NOMO-1 (cell line): ENCODE measurements at regions not wholly inside any gene's neighbourhood (a gene's known extent, or its start where the extent isn't known, plus 50 kb on each side); places are given as distances from the start of the nearest gene placed in this dataset.
A peak's percentile ranks its signal among the peaks of the same experiment; 100 is the strongest.
"Not testable (repeated sequence)": the region's sequence is repeated elsewhere in the genome, so short reads cannot be mapped to it uniquely, and the experiment has no call there.

Experiments
- DNase-seq, 2 experiments: peaks; one replicate each; lab custom pipeline; 2025; ENCODE audit not compliant: unreplicated experiment in 2 of 2; lab: John Stamatoyannopoulos, UW

GRCh38 chr1:184181044-184181443 lies 129.5 kb downstream of the TSEN15 start:
- DNase-seq = no peak

DNA sequence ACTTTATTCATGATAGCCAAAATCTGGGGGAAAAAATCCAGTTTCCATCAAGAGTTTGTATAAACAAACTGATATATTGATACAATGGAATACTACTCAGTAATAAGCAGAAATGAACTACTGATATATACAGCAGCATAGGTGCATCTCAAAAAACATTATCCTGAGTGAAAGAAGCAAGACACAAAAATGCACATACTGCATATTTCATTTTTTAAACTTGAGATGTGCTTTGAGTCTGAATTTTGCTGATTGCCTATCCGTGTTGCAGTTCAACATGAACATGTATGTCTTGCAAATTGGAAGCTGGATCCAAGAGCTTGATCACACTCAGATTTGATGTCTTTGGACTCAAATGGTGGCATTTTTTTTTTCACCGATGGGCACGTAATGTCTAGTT lies 132.4 kb downstream of the TSEN15 start:
- no peak for DNase-seq

- not testable (repeated sequence) for DNase-seq
Measured at GRCh38 chr1:184184614-184185013, 133.1 kb downstream of the TSEN15 start.

DNA sequence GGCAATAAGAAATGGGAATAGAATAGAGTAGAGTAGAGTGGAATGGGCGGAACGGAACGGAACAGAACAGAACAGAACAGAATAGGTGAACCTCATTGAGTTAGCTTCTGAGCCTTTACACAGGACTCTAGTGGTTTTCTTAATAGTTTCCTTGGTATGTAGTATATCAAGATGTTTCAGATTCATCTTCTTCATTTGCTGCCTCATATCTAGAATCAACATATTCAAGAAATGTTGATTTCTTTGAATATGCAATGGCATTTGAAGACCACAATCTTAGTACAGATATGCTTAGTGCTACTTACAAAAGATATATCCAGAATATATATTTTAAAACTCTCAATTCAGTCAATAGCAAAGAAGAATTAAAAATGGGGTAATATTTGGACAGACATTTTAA lies 133.8 kb downstream of the TSEN15 start:
- DNase-seq = no peak

GRCh38 chr1:184186167-184186566 lies 134.6 kb downstream of the TSEN15 start:
- DNase-seq = no peak

- DNase-seq = no peak
Measured at GRCh38 chr1:184187097-184187496, 135.6 kb downstream of the TSEN15 start.

- no peak for DNase-seq
Measured at GRCh38 chr1:184188037-184188436, 136.5 kb downstream of the TSEN15 start.

GRCh38 chr1:184189361-184189760 lies 137.8 kb downstream of the TSEN15 start:
- no peak for DNase-seq

DNA sequence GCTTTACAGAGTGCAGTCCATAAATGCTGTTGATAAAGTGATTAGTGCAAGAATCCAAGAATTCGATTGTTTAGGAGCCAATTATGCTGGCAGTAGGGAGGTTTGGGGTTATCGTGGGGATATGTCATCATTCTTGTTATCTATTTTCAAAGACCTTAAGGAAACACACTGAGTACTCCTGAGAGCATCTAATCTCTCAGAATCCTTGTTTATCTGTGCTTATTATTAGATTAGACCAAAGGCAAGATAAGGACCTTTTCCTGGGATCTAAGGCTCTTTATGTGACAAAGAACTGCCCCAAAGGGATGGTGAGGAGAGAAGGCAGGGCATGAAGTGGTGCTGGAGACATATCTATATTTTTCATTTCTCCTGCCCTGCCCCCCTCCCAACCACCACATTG lies 139.1 kb downstream of the TSEN15 start:
- no peak for DNase-seq

DNA sequence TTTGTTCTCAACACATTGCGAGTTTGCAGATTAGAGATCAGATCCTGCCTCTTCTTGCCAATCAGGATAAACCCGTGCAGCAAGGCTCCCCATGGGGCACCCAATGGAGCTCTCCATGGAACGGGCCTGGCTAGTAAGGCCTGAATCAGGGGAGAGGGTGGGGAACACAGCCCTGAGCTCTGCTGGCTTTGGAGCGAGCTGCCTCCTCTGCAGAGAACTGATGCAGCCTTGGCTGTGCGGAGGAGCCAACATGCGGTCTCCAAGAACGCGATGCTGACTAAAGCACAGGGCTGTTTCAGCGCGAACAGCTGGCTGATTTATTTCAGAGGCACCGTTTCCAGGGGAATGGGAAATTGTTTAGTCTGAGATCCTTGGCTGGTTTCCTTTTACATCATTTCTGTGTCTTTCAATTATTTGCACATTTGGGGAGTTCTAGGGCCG lies 139.7 kb downstream of the TSEN15 start:
- DNase-seq = no peak

GRCh38 chr1:184192796-184193195 lies 141.3 kb downstream of the TSEN15 start:
- no peak for DNase-seq

GRCh38 chr1:184193451-184193850 lies 141.9 kb downstream of the TSEN15 start:
- DNase-seq = no peak

DNA sequence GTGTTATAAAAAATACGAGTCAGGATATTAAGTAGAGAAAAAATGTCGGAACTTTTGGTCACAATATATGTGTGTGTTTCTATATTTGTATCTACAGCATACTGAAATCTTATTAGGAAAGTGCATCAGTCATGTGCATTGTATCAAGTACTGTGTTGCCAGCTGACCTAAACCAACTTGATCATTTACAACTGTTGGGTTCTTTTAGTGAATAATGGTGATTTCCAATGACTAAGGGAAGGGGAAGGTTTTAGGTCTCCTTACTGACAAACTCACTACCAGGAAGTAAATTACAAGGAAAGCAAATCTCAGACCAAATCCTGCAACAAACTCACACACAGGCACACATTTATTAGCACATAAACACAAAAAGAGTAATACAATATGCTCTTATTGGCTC lies 142.7 kb downstream of the TSEN15 start:
- no peak for DNase-seq

DNA sequence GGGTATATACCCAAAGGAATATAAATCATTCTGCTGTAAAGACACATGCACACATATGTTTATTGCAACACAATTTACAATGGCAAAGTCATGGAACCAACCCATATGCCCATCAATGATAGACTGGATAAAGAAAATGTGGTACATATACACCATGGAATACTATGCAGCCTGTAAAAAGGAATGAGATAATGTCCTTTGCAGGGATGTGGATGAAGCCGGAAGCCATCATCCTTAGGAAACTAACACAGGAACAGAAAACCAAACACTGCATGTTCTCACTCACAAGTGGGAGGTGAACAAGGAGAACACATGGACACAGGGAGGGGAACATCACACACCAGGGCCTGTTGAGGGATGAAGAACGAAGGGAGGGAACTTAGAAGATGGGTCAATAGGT lies 144.2 kb downstream of the TSEN15 start:
- not testable (repeated sequence) for DNase-seq

- DNase-seq = no peak
Measured at GRCh38 chr1:184197831-184198230, 146.3 kb downstream of the TSEN15 start.

DNA sequence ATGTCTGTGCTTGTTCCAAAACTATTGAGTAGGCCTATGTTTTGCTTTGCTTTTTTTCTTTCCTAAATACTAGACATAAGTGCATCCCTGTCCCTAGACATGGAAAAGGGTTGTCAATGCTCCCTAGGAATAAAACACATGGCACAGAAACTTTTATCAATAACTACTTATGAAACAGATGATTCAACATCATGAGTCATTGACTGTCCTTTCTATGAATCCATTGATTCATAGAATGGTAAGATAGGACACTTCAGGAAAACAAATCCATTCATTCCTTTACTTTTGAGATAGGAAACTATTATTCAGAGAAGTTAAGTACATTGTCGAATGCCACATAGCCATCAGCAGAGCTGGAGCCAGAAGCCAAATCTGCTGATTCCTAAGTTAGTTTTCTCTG lies 147.5 kb downstream of the TSEN15 start:
- no peak for DNase-seq

DNA sequence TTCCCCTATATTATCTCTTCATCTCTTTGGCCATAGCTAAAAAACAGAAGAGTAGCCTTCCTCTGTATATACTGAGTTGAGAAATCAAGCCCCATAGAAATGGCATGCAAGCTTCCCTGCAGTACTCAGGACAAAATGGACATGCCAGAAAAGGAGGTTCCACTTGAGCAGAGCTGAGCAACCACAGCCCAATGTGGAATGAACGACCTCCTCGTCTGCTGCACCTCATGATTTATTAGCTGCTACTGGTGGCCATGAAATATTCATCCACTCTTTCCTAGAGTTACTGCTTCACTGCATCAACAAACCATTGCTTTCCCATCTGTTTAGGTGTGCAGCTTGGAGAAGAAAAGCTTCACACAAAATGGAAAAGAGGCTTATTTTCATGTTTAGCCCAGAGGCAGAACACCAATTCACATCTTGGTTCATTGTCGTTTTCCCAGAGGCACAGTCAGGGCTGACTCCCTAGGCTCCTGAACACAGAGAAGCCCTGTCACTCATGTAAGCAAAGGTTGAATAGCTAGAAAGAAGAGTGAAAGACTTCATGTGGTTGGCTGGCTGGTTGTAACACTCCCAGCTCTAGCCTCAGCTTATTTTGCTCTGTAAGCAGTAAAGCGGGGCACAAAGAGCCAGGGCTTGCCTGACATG lies 148.0 kb downstream of the TSEN15 start:
- no peak for DNase-seq

GRCh38 chr1:184208622-184209021 lies 157.1 kb downstream of the TSEN15 start:
- DNase-seq = no peak

GRCh38 chr1:184210031-184210430 lies 158.5 kb downstream of the TSEN15 start:
- DNase-seq = no peak

DNA sequence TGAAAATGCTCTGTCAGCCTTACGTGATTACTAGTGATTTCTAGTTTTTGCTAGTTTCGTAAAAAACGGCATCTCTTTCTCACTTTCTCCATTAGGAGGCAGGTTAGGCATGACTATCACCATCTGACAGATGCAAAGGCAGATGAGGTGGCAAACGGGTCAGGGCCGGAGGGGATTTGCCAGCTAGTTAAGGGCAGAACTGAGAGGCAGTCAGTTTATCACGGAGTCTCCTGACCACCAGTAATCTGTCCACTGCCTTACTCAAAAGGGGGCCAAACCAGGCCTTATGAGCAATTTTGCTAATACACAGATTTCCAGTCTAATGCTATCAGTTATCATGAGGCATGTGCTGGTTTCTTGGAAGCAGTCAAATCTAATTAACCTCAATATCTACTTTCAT lies 159.3 kb downstream of the TSEN15 start:
- DNase-seq = no peak

DNA sequence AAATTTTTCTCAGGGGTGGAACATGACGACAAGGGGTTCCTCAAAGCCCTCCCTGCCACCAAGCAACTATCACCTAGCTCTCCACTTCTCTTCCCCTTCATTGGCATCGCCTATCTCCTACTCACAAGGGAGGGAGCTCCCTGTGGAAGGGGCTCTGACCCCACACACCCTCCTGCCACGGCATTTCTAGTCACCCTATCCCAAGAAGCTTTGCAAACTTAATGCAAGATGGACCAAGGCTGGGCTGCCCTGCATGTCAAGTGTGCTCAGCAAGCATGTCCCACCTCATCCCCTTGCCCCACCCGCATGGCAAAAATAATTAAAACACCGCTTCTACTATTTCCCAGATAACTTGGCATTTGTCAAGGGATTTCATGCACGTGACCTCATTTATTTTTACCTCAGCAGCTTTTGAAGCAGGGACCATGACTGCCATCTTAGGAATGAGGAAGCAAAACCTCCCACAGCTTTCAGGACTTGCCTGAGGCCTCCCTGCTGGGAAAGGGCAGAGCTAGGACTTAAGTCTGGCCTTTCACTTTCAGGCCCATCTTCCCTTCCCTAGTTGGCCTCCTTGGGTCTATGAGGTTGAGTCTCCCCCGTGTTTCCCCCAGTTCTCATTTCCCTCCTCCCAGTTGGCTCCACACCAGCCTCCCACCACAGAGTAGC lies 161.3 kb downstream of the TSEN15 start:
- DNase-seq = peak; percentile 20 to 42

DNA sequence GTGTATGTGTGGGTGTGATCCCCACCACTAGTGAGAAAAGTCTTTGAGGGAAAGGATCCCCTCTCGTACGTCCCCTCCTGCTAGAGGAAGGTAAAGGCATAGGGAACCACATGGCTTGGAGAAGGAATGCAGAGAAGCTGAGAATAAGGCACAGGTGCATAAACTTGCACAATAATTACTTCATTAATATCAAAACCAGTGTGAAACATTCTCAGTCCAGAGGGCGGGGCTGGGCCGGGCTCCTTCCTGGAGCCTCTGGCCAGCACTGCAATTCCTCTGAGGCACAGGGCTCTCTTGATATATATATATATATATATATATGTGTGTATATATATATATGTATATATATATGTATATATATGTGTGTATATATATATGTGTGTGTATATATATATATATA lies 162.6 kb downstream of the TSEN15 start:
- no peak for DNase-seq
